Smooth muscle cell (in vitro differentiated cells): ENCODE measurements at regions not wholly inside any gene's neighbourhood (a gene's known extent, or its start where the extent isn't known, plus 50 kb on each side); places are given as distances from the start of the nearest gene placed in this dataset.
"Not testable (repeated sequence)": the region's sequence is repeated elsewhere in the genome, so short reads cannot be mapped to it uniquely, and the experiment has no call there.

Source experiments
- DNase-seq: peaks from one replicate; lab custom pipeline; 2025; ENCODE audit not compliant: unreplicated experiment; lab: John Stamatoyannopoulos, UW
- H2AFZ ChIP-seq: fragments of 200-600 bp; sonication (generic); 2 replicates; pipeline ENCODE4 v1.6.0; 2016; ENCODE audit warnings: antibody characterized with exemption, low read depth, mild to moderate bottlenecking
- H3F3A ChIP-seq: fragments of 200-600 bp; sonication (generic); 2 replicates; pipeline ENCODE4 v1.6.0; 2017; ENCODE audit warnings: antibody characterized with exemption, low read depth
- H3K27ac ChIP-seq: fragments of 200-600 bp; sonication (generic); 2 replicates; pipeline ENCODE4 v1.5.1; 2016; ENCODE audit warnings: low read depth, mild to moderate bottlenecking
- H3K27me3 ChIP-seq: fragments of 200-600 bp; sonication (generic); 2 replicates; pipeline ENCODE4 v1.6.1; 2016; ENCODE audit warnings: low read depth, mild to moderate bottlenecking
- H3K36me3 ChIP-seq: fragments of 200-600 bp; sonication (generic); 2 replicates; pipeline ENCODE4 v1.5.1; 2016; ENCODE audit warnings: low read depth
- H3K4me1 ChIP-seq: fragments of 200-600 bp; sonication (generic); 2 replicates; pipeline ENCODE4 v1.5.1; 2016; ENCODE audit warnings: low read depth
- H3K4me2 ChIP-seq: fragments of 200-600 bp; sonication (generic); 2 replicates; pipeline ENCODE4 v1.6.0; 2016; ENCODE audit warnings: mild to moderate bottlenecking
- H3K4me3 ChIP-seq: fragments of 200-600 bp; sonication (generic); 2 replicates; pipeline ENCODE4 v1.5.1; 2016; ENCODE audit warnings: mild to moderate bottlenecking
- H3K79me2 ChIP-seq: fragments of 200-600 bp; sonication (generic); 2 replicates; pipeline ENCODE4 v1.6.0; 2016; ENCODE audit warnings: low read depth, mild to moderate bottlenecking
- H3K9ac ChIP-seq: fragments of 200-600 bp; sonication (generic); 2 replicates; pipeline ENCODE4 v1.6.0; 2016; ENCODE audit warnings: low read depth
- H3K9me3 ChIP-seq: fragments of 200-600 bp; sonication (generic); replicated peaks from 2 replicates; pipeline ENCODE4 v1.5.1; 2016; ENCODE audit warnings: low read depth
- H4K20me1 ChIP-seq: fragments of 200-600 bp; sonication (generic); 2 replicates; pipeline ENCODE4 v1.6.0; 2016; ENCODE audit warnings: low read depth
- whole genome bisulfite sequencing: methylation state at CpG from one replicate; pipeline ENCODE4 v1.1.7; 2016; ENCODE audit warnings: low lambda C conversion rate; 5-methylcytosine and 5-hydroxymethylcytosine counted together

- not testable (repeated sequence) for DNase-seq, H3K79me2 ChIP-seq, H3F3A ChIP-seq, H3K36me3 ChIP-seq, H4K20me1 ChIP-seq, H3K4me2 ChIP-seq, H3K4me1 ChIP-seq, H3K27me3 ChIP-seq, H3K4me3 ChIP-seq, H3K27ac ChIP-seq, H3K9ac ChIP-seq, H2AFZ ChIP-seq, H3K9me3 ChIP-seq
- WGBS = no CpG with 5 or more reads among the region's 30 CpGs
Measured at GRCh38 chr9:66152406-66152805, 415.5 kb downstream of the FOXD4L4 start.

- not testable (repeated sequence) for H3K4me2 ChIP-seq, H3F3A ChIP-seq, H2AFZ ChIP-seq, H3K9me3 ChIP-seq, H3K27ac ChIP-seq, H3K4me3 ChIP-seq, H3K79me2 ChIP-seq, H3K9ac ChIP-seq, H3K36me3 ChIP-seq, H4K20me1 ChIP-seq, DNase-seq, H3K27me3 ChIP-seq, H3K4me1 ChIP-seq
- 5% methylated on average over 21 of the region's 59 CpGs for WGBS
Measured at GRCh38 chr9:66153021-66153725, 416.2 kb downstream of the FOXD4L4 start.

DNA sequence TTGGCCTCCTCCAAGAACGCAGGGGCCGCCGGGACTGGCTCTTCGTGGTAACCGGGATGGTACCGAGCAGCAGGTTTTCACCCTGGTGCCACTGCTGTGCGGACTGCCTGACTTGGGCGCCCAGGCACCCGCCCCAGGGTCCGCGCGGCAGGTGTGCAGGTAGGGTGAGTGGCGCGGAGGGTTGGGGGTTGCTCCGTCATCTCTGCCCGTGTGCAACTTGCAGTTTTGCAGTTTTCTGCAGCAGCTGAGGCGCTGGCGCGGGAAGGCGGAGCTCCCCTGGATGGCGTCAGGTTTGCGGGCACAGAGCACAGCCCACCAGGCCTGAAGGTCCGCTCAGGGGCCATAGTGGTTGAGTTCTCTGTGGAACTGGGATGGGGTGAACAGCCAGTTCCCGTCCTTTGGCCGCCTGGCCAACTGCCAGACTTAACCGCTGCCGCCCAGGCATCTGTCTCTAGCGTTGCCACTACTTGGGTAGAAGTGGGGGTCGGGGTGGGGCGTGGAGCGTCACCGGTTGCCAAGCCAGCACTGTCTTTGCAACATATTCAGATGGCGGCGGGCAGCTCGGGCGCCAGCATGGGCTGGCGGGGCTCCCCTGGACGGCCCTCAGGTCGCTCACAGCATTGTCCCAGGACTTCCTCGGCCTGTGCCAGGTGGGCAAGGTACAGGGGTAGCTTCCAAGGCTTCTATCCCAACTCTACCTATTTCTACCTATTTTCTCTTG is 417.2 kb downstream of the FOXD4L4 start:
- not testable (repeated sequence) for H3K9me3 ChIP-seq, H3K9ac ChIP-seq, H3K27ac ChIP-seq, H3K4me1 ChIP-seq, H3K27me3 ChIP-seq, H3K4me2 ChIP-seq, H3F3A ChIP-seq, H2AFZ ChIP-seq, H3K36me3 ChIP-seq, DNase-seq, H3K4me3 ChIP-seq, H4K20me1 ChIP-seq, H3K79me2 ChIP-seq
- 68% methylated on average over 31 of the region's 40 CpGs for WGBS

DNA sequence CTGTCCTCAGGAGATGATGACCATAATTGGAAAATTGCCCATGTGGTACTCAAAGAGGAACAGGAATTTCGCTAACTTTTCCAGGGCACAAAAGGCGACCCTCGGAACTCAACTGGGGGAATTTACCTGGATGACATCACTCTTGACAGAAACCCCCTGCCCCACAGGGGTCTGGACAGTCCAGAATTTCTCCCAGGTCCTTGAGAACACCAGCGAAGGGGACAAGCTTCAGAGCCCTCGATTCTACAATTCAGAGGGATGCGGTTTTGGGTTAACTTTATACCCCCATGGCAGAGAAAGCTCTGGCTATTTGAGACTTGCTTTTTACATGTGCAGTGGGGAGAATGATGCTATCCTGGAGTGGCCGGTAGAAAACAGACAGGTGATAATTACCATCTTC is 445.4 kb downstream of the FOXD4L4 start:
- 91% methylated on average over 6 of the region's 7 CpGs for WGBS

DNA sequence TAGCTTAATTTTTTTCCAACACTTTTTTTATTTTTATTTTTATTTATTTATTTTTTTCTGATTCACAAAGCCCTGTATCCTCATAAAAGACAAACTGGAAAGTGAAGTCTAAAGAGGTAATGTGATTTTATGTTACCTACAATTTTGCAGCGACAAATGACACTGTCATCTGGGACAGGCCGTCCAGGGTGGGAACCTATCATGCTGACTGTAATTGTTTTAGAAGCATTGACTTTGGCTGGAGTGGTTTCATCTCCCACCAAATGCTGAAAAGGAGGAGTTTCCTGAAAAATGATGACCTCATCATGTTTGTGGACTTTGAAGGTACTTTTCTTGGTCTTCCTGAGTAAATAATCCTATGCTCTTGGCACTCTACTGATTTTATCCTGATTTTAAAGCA is 446.7 kb downstream of the FOXD4L4 start:
- H3K9ac ChIP-seq, H3K27ac ChIP-seq, H3K4me3 ChIP-seq, H3K4me2 ChIP-seq, H3K9me3 ChIP-seq, H3K4me1 ChIP-seq, H2AFZ ChIP-seq, H3K79me2 ChIP-seq, H4K20me1 ChIP-seq, DNase-seq, H3K36me3 ChIP-seq, H3K27me3 ChIP-seq, H3F3A ChIP-seq: not testable (repeated sequence)
- 80% methylated on average over 2 of the region's 2 CpGs for WGBS

More for the DNA sequence above, 445.4 kb downstream of the FOXD4L4 start:
- H3K27me3 ChIP-seq, H3K9ac ChIP-seq, H3F3A ChIP-seq, H2AFZ ChIP-seq, DNase-seq, H3K4me3 ChIP-seq, H3K4me1 ChIP-seq, H3K36me3 ChIP-seq, H3K79me2 ChIP-seq, H3K27ac ChIP-seq, H4K20me1 ChIP-seq, H3K4me2 ChIP-seq, H3K9me3 ChIP-seq: not testable (repeated sequence)

GRCh38 chr9:66197199-66197598 is 460.3 kb downstream of the FOXD4L4 start:
- WGBS = no CpG with 5 or more reads among the region's 4 CpGs
- not testable (repeated sequence) for H3K27me3 ChIP-seq, H3K4me2 ChIP-seq, H2AFZ ChIP-seq, H3F3A ChIP-seq, H4K20me1 ChIP-seq, H3K9me3 ChIP-seq, DNase-seq, H3K79me2 ChIP-seq, H3K4me1 ChIP-seq, H3K4me3 ChIP-seq, H3K27ac ChIP-seq, H3K36me3 ChIP-seq, H3K9ac ChIP-seq

- H3F3A ChIP-seq, H3K36me3 ChIP-seq, H3K27me3 ChIP-seq, DNase-seq, H3K27ac ChIP-seq, H4K20me1 ChIP-seq, H3K9me3 ChIP-seq, H3K4me3 ChIP-seq, H3K9ac ChIP-seq, H3K79me2 ChIP-seq, H3K4me2 ChIP-seq, H2AFZ ChIP-seq, H3K4me1 ChIP-seq: not testable (repeated sequence)
- WGBS = 35% methylated on average over 22 of the region's 22 CpGs
Measured at GRCh38 chr9:66198421-66198820, 461.5 kb downstream of the FOXD4L4 start.

- H3K4me1 ChIP-seq, H3K27ac ChIP-seq, H3K9me3 ChIP-seq, H3K4me3 ChIP-seq, H2AFZ ChIP-seq, H3F3A ChIP-seq, H3K4me2 ChIP-seq, H4K20me1 ChIP-seq, H3K36me3 ChIP-seq, H3K27me3 ChIP-seq, H3K9ac ChIP-seq, H3K79me2 ChIP-seq, DNase-seq: not testable (repeated sequence)
- WGBS = no CpG with 5 or more reads among the region's 1 CpG
Measured at GRCh38 chr9:66206617-66207016, 469.7 kb downstream of the FOXD4L4 start.
